HK-2 (cell line): ENCODE measurements at regions not wholly inside any gene's neighbourhood (a gene's known extent, or its start where the extent isn't known, plus 50 kb on each side); places are given as distances from the start of the nearest gene placed in this dataset.
"Not testable (repeated sequence)": the region's sequence is repeated elsewhere in the genome, so short reads cannot be mapped to it uniquely, and the experiment has no call there.

Source experiments
- DNase-seq: peaks from one replicate; pipeline ENCODE4 v3.0.0-alpha.2; 2018; ENCODE audit not compliant: unreplicated experiment

DNA sequence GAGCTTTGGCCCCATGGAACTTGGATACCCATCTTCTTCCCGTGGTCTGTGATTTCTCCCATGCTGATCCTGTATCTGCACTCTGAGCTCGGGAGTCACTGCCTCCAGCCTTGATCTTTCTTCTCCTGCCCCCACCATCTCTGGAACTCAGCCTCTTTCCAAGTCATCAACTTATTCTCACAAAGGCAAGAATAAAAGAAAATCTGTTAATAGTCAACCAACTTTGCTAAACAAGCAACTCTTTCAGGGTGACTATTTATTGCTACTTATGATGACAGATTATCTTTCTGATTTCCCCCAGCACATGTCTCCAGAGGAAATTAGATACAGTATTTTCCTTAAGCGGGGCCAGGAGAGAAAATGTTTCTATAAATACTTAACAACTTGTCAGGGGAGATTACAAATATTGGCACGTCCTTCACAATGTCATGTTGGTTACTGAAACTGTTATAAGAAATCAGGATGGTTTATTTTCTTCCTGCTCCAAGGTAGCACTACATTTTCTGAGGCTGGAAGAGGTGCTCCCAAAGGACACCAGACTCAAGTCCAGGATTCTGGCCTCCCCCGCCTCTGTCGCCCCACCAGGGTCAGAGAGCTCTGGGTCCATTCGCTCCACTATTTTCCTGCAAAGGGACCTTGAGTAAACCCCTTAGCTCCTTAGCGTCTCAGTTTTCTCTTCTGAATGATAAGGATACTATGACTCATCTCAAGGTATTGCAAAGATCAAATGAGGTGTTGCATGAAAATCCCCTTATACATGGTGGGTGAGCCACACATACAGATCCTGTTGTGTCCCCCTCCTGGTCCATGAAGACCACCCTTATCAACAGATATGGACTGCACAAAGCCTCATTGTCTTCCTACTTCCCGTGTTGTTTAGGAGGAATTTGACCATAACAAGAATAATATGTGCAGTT, 205.2 kb upstream of the WSCD1 start:
- no peak for DNase-seq

DNA sequence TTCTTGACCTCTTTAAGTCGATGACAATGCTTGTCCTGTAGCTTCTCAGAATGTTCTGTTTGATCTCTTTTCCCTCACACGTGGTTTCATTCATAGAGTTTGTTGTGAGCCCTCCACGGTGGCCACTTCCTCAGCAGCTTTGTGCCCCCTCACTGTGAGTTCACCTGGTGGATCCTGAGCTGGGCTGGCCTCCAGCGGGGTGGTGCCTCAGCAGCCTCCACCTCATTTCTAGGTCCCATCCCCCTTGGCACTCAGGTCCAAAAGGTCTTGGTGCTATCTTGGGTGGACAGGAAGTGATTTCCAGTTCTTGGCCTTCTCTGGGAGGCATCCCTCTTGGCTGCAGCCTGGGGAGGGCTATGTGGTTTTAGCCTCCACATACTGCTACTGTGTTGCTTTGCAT, 203.2 kb upstream of the WSCD1 start:
- no peak for DNase-seq

DNA sequence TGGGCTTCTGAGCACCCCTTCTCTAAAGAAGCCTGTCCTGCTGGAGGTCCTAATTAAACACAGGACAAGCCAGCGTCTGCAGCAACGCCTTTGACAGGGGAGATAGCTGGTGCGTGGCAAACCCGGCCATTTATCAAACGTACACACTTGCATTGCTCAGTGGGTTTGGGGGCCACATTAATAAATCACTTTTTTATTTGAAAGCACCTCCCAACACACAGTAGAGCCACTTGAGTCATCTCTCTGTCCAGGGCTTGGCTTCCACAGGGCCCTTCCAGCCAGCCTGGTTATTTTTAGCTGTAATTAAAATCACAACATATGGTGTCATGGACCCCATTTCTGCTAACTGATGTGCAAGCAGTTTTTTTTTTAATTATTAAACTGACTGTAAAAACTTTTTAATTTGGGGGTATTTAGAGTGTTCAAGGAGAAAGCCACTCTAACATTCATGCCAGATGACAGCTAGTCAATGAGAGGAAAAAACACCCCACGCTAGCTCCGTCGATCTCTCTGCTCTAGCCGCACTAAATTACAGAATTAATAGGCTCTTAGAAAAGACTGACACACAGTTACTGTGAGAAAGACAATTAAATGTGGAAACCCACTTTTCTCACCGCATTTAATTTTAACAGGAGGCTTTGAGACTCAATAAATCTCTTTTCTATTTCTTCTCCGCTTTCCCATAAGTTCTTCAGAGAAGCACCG, 201.0 kb upstream of the WSCD1 start:
- DNase-seq = no peak

DNA sequence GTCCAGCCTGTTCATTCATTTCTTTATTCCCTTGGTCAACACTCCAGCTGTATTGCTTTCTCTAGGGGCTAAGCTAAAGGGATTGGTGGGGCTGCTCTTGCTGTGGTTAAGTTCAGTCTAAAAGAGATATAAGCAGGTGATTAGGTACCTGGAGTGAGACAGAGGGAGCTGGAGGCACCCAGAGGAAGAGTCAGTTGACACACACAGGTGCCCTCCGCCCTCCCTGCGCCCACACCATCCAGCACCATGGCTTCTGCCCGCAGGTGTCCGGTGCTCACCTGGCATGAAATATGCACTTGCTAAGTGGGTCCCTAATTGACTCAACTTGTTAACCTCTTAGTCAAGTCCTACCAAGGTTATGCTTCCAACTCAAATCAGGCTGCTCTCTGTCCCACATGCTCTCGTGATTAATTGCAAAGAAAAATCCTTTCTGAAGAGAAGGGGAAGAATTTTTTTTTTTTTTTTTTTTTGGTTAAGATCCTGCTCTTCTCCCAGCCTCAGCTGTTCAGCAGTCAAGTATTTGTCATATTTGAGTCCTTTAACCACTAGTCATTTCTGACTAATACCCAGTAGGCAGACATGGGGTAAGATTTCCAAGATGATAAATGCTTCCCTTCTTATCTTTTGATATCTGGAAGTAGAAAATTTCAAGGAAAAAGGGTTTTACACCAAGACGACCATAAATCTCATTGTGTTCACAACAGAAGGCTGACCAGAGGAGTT, 199.8 kb upstream of the WSCD1 start:
- no peak for DNase-seq

DNA sequence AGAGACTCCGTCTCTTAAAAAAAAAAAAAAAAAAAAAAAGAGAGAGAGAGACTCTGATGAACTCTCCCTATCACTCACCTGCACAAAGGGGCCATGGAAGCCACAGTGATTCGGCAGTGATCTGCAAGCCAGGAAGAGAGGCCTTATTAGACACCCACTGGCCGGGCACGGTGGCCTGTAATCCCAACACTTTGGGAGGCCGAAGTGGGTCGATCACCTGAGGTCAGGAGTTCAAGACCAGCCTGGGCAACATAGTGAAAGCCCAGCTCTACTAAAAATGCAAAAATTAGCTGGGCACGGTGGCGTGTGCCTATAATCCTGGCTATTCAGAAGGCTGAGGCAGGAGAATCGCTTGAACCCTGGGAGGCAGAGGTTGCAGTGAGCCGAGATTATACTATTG, 198.5 kb upstream of the WSCD1 start:
- DNase-seq = no peak

DNA sequence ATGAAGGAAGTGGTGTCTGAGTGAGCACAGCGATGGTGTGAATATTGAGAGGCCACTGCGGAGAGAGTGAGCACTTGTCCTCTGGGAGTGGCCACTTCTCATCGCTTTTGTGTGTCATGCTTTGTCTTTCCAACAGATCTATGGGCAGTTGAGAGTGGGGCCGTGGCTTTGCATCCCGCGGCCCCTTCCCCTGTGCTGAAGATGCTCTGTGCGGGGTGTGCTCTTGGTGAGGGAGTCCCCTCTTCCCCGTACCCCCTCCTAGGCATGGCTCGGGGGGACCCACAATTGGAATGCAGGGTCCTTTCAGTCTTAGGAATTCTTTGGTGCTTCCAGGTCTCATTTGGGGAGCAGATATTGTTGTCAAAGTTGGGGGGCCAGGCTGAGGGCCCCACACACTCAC, 197.3 kb upstream of the WSCD1 start:
- DNase-seq = no peak

DNA sequence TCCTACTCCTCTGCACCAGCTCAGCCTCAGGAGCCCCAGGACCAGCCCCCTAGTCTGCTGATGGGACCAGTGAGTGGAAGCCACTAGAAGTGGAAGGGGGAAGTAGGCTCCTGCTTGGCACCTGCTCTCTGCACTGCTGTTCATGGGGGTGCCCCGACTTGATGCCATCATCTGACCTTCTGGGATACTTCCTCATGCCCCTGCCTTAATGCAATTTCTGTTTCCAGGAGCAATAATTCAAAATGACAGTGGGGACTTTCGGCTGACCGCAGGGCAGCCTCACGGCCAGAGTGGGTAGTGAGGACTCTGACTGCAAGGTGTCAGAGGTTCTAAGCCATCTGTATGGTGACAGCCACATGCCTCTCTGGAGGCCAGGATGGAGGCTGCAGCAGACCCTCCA, 196.4 kb upstream of the WSCD1 start:
- DNase-seq = no peak

DNA sequence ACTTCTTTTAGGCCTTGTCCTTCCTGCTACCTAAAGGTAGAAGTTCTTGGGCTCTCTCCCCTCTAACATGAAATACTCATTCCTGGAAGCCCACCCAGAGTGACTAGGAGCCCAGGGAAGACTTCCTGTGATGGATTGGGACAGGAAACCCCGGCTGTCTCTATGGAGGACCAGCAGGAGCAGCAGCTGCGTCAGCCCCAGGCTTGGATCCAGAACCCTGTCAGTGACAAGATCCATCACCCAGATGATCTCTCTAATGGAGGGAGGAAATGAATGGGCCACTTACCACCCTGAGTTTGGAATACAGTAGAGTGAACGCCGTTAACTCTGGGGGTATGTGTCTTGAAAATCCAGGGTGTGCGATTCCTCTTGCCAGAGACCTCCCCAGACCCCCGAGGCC, 195.7 kb upstream of the WSCD1 start:
- no peak for DNase-seq

DNA sequence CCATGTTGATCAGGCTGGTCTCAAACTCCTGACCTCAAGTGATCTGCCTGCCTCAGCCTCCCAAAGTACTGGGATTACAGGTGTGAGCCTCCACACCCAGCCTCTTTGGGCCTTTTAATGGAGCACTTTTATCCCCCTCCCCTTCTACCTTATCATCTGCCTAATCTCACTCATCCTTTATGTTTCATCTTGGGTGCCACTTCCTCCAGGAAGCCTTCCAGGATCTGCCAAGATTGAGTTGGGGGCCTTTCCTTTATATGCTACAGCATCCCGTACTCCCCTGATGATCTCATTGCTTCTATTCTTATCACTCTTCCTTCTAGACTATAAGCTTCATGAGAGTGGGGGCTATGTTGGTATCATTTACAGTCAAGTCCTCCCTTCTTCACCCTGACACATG, 192.8 kb upstream of the WSCD1 start:
- DNase-seq = no peak

DNA sequence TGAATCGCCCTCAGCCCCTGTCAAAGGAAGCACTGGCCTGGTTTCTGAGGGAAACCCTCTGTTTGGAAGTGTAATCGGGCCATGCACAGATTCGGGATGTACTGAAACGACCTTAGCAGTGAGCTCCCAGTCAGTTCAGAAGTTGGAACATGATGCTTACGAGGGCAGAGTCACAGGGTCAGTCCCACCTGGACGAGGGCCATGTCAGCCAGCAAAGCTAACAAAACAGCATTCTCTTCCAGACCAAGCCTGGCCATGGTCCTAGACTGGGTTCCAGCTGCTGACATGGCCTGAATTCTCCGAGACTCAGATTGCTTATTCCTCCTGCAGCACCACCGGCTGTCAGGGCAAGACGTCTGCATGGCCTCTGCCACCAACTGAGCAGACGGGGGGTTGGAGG, 192.2 kb upstream of the WSCD1 start:
- no peak for DNase-seq

DNA sequence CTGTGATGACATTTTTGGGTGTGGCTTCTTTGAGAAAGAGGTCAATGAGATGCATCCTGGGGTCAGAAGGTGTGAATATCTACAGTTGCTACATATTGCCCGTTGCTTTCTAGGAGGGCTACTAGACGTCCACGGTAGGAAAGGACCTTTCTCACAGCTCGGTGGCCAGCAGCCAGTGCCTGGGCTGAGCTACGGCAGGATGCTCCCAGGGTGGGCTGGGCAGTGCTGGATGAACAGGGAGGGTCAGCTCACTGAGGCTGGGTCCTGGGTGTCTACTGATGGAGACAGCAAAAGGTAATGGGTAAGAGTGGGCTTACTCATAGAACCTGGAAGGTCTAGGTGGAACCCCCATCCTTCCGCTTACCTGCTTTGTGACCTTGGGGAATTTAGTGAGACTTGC, 188.3 kb upstream of the WSCD1 start:
- DNase-seq = no peak

DNA sequence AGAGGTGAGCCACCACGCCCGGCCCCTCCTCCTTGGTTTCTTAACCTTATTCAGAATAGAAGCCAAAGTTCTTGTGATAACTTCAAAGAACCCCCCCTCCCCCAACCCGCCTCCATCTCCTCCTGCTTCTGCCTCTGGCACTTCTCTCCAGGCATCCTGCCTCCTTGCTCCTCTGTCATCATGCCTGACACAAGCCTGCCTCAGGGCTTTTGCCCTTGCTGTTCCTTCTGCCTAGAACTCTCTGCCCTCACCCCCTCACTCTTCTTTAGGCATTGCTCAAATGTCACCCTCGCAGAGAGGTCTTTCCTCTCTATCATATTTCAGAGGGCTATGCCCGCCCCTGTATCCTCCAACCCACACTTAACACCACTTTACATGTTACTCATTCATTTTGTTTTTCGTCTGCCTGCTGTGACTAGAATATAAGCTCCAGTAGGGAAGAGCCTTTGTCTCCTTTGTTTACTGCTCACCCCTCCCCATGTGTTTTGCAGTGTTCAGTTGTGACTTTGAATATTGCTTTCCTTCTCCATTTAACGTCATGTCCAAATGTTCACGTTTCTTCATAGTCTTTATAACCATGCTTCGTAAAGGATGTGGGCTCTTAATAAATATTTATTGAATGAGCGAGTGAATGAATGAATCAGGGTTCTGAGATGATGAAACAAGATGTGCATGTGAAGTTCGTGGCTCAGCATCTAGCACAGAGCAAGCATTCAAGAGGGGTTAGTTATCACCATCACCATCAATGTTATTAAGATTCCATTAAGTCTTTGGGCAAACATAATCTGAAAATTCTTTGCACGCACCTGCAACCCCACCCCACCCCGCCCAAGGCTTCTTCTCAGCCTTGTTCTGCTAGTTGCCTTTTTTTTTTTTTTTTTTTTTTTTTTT, 186.2 kb upstream of the WSCD1 start:
- no peak for DNase-seq

DNA sequence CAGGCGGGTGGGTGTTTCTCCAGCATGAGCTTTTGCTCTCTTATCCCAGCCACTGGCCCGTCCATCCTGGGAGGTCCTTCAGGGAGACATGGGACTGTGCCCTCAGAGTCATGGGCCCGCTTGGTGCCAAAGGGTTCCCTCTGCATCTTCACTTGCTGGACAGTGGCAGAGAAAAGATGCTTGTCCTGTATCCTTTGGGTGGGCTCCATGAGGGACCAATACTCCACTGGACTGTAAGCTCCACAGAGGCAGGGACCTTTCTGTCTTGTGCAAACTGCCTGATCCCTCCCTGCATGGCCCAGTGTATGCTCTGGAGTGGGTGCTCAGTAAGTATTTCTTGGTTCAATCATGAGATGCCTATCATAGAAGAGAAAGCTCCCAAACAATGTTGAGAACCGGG, 184.8 kb upstream of the WSCD1 start:
- DNase-seq = no peak

DNA sequence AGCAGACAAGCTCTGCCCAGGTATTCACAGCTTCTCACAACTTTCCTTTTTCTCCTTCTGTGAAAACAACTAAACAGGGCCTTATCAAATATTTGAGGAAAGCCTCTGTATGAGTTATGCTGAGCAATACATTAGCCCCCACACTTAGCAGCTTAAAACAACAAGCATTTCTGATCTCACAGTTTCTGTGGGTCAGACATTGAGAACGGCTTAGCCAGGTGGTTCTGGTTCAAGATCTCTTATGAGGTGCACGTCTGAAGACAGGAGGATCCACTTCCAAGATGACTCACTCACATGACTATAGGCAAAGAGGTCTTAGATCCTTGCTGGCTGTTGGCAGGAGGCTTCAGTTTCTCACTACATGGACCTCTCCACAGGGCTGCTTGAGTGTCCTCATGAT, 181.4 kb upstream of the WSCD1 start:
- DNase-seq = no peak

DNA sequence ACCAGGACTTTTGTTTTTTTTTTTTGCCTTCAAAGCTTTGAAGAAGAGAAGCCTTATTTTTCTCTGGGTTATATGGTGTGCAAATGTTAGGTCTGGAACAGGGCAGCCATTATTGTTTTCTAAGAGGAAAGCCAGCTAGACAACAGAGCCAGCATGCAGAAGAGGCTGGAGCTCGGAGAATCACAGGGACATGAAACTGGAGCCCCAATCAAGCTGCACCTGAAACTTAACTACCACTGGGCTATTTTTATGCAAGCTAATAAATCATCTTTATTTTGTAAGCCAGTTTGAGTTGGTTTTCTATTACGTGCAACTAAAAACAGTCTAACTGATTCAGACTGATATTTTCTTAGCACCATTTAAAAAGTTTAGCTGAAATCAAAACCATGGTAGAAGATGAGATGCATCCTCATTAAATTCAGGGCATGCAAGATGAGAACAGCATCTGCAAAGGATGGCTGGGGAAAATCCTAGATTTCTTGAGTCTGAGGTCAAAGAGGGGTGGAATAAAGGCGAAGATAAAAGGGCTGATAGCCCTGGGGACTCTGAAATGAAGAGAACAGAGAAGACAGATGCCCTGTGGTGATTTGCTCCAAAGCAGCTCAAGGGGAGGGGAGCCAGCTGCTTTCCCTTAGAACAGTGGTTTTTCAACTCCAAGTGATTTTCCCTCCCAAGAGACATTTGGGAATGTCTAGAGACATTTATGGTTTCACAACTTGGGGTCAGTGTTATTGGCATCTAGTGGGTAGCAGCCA, 177.1 kb upstream of the WSCD1 start:
- DNase-seq = no peak

DNA sequence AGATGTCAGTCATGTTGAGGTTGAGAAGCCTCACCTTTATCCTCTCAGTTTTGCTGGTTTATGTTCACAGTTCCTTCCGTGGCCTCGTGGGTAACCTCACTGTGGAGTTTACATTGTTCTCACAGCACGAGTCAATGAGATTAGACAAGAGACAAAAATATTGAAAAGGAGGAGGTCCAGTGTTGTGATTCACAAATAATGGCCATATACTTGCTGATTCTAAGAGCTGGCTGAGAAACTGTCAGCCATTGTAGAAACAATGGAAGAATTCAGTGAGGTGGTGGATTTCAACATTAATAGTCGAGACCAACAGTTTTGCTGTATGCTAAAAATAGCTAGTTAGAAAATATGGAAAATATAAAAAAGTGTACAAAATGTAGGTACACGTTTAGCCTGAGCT, 176.4 kb upstream of the WSCD1 start:
- no peak for DNase-seq

DNA sequence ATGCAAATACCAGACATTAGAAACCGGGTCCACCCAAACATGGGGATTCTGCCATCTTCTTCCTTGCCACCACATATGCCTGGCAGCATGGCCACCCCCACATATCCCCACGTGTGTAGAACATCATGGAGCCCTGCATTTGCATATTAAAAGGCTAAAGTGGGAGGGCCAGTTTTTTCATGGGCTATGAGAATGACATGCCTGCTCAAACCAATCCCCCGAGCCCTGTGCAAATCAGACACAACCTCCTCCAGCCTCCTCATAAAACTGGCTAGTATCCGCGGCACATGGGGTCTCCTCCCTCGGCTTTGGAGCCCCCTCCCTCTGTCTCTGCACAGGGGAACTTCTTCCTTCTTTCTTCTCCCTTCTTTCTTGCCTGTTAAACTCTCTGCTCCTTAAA, 174.9 kb upstream of the WSCD1 start:
- DNase-seq = no peak

DNA sequence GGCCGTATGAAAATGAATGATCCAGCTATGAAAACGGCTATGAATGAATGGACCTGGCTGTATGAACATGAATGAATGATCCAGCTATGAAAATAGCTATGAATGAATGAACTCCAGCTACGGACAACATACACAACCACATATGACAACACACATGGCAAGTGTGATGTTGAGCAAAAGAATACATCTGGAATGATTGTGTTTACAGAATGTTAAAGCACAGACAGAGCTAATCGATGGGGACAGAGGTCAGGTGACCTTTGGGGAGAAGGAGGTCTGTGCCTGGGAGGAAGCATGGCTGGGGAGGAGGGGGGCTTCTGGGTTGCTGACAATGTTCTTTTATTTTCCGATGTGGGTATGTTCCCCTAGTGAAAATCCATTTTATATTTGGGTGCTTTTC, 174.0 kb upstream of the WSCD1 start:
- no peak for DNase-seq

DNA sequence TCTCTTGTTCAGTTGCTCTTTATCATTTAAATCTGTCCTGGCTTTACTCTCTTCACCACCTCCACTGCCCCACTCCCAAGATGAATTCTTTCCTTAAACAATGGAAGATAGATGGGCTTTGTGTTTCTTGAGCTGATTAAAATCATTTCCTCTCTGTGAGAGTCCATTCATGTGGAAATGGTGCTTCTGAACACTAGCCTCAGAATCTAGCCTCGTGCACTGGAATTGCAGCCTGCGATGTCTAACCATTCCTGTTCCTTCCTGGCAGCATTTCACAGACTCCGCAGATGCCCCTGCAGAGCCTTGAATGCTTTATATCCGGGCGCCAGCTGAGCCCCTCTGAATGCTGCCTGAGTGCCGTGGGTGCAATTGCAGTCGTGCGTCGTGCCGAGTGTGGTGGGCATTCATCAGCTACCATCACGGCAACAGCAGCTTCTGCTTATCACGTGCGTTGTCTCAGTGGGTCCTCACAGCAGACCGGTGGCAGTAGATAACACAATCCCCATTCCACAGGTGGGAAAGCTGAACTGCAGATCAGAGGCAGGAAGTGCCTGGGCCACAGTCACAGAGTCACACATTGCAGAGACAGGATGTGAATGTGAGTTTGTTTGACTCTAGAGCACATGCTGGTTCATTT, 172.8 kb upstream of the WSCD1 start:
- no peak for DNase-seq

DNA sequence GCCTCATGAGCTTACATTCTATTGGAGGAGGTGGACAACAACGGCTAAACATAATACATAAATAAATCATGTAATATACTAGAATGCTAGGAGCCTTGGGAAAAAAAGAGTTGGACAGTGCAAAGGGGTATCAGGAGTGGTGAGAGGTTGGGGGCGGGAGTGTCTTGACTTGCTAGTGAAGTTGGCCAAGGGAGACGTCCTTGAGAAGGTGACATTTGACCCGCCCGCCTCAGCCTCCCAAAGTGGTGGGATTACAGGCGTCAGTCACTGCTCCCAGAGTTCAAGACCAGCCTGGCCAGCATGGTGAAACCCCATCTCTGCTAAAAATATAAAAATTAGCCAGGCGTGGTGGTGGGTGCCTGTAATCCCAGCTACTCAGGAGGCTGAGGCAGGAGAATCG, 172.2 kb upstream of the WSCD1 start:
- DNase-seq = not testable (repeated sequence)

DNA sequence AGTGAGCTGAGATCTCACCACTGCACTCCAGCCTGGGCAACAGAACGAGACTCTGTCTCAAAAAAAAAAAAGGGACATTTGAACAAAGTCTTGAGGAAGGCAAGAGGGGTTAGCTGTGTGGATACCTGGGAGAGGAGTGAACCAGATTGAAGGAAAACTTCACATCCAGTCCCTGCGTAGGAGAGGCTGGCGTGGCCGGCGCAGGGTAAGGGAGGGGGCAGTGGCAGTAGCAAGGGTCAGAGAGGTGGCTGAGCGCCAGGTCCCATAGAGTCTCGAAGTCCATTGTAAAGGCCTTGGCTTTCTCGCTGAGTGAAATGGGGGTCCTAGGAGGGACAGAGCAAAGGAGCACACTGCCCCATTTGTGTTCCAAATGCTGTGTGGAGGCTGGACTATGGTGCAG, 171.8 kb upstream of the WSCD1 start:
- no peak for DNase-seq
